Stimulated activated CD8-positive, alpha-beta memory T cell treated with anti-CD3 and anti-CD28 coated beads, Interleukin-7, amount 100 ng/mL, for 1 hour (primary cell): ENCODE measurements at regions not wholly inside any gene's neighbourhood (a gene's known extent, or its start where the extent isn't known, plus 50 kb on each side); places are given as distances from the start of the nearest gene placed in this dataset.
"Not testable (repeated sequence)": the region's sequence is repeated elsewhere in the genome, so short reads cannot be mapped to it uniquely, and the experiment has no call there.

Experiments
- DNase-seq, 2 donors: peaks; one replicate each; pipeline ENCODE4 v3.0.0-alpha.2; 2020; ENCODE audit warnings: low read depth in 2 of 2

GRCh38 chr1:157325220-157325619 lies 187.0 kb upstream of the ETV3 start:
- DNase-seq, result no peak

DNA sequence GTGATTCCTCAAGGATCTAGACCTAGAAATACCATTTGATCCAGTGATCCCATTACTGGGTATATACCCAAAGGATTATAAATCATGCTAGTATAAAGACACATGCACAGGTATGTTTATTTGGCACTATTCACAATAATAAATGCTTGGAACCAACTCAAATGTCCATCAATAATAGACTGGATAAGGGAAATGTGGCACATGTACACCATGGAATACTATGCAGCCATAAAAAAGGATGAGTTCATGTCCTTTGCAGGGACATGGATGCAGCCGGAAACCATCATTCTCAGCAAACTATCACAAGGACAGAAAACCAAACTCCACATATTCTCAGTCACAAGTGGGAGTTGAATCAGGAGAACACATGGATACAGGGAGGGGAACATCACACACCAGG lies 183.8 kb upstream of the ETV3 start:
- DNase-seq, result not testable (repeated sequence)

DNA sequence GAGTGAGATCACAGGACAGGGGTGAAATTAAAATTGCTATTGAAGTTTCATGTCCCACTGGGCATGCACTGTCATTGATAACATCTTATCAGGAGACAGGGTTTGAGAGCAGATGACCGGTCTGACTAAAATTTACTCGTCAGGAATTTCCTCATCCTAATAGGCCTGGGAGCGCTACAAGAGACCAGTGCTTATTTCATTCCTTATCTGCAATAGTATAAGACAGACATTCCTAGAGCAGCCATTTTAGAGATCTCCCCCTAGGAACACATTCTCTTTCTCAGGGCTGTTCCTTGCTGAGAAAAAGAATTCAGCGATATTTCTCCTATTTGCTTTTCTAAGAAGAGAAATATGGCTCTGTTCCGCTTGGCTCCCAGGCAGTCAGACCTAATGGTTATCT lies 181.4 kb upstream of the ETV3 start:
- no peak for DNase-seq

GRCh38 chr1:157317229-157317628 lies 179.0 kb upstream of the ETV3 start:
- not testable (repeated sequence) for DNase-seq

- no peak for DNase-seq
These were observed 177.3 kb upstream of the ETV3 start for GRCh38 chr1:157315544-157315943.

- DNase-seq, result no peak
These were observed 176.2 kb upstream of the ETV3 start for GRCh38 chr1:157314408-157314807.

GRCh38 chr1:157313240-157313807 lies 175.1 kb upstream of the ETV3 start:
- DNase-seq, result no peak

GRCh38 chr1:157312082-157312812 lies 174.1 kb upstream of the ETV3 start:
- DNase-seq, result no peak

DNA sequence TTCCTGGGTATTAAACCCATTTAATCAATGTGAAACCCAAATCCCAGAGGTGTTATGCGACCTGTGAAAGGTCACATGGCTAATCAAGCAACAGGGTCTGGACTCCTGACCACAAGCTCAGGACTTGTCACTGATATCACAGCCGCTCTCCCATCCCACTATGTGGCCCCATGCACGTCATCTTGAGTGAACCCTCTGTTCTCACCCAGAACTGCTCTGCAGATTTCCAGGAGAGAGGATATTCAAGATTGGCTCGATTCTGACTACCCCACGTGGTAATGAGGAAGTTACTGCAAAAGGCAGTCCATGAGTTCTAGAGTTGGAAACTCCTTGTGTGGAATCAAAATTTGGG lies 173.5 kb upstream of the ETV3 start:
- no peak for DNase-seq

GRCh38 chr1:157310805-157311729 lies 172.9 kb upstream of the ETV3 start:
- not testable (repeated sequence) for DNase-seq

DNA sequence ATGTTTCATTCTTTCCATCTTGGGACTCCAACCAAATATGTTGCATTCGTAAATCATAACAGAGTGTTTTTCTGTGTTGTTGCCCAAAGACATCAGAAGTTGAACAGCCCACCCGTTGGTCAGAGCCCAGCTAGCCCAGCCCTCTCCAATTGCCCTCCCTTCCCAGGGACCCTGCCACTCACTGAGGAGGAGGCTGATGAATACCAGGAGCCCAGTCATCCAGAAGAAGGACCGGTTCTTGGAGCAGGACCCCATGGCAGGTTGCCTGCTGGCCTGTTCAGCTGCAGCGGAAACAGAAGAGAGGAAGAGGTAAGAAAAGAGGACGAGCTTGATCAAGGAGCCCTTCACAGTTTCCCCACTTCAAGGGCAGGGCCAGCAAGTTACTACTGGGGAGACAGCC lies 172.2 kb upstream of the ETV3 start:
- DNase-seq, result no peak

DNA sequence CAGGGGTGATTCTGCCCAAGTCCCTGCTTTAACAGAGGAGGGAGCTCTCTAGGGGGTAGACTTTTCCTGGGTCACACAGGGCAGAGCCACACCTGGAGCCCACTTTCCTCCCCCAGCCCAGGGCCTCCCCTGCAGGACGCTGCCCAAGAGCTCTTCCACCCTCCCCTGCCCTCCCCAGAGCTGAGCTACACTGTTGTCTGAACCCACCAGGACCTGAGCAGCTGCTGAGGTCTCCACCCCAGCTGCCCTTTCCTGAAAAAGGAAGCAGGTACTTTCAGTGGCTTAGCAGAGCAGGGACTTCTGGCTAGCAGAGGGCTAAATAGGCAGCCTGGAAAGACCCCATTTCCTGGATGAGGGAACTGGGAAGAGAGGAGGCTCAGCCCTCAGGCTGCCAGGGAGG lies 169.3 kb upstream of the ETV3 start:
- DNase-seq, result no peak

GRCh38 chr1:157306896-157307295 lies 168.7 kb upstream of the ETV3 start:
- DNase-seq, result no peak

DNA sequence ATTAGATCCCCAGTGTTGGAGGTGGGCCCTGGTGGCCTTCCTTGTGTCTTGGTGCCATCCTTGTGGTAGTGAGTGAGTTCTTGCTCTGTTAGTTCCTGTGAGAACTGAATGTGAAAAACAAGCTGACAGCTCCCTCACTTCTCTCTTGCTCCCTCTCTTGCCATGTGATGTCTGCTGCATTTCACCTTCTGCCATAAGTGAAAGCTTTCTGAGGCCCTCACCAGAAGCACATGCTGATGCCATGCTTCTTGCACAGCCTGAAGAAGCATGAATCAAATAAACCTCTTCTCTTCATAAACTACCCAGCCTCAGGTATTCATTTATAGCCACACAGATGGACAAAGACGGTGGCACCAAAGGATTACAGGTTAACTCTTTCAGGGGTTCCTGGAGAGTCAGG lies 166.1 kb upstream of the ETV3 start:
- DNase-seq, result no peak

DNA sequence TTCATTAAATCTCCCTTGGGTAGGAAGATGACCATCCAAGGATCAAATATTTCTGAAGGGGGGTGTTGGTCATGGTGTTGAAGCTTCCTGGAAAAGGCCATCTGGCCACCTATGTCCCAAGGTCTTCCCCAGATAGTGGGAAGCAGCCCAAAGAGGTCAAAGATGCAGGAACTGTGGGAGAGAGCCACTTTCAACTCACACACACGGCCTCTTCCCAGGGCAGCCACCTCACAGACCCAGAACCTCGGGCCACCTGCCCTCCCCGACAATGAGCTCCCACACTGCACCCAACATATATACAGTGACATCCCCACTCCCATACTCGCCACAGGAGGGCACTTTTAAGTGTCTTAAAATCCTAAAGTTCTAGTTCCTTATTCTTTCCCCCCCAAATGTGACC lies 164.5 kb upstream of the ETV3 start:
- no peak for DNase-seq

- DNase-seq, result no peak
These were observed 164.0 kb upstream of the ETV3 start for GRCh38 chr1:157302199-157302497.

DNA sequence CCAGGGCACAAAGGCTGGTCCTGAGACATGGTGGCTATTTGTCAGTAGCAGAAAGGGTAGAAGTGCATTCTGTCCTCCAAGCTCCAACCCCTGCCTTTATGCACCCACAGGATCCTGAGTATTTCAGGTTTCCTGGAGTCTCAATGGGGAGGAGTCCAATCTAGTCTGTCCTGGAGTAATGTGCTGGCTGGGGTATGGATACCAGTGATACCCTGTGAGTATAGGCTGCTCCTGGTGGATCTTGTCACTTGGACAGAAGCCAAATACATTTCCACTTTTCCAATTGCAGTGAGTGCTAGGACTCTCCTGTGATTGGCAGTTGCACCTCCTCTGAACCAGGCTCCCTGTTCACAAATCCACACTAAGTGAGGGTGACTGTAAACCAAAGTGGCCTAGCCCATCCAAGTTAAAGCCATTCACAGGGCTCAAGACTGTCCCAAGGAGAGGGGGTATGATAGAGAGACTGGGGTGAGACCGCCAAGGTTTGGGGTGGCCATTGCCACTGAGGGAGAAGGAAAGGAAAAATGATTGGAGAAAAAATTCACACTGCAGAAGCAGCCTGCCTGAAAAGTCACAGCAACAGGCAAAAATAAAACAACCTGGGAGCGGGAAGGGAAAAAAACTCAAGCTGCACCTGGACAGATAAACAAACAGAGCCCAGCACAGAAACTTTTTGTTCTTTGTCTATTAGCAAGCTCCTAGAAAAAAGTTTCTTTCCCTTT lies 163.4 kb upstream of the ETV3 start:
- DNase-seq, result no peak

GRCh38 chr1:157294387-157295145 lies 156.4 kb upstream of the ETV3 start:
- not testable (repeated sequence) for DNase-seq

DNA sequence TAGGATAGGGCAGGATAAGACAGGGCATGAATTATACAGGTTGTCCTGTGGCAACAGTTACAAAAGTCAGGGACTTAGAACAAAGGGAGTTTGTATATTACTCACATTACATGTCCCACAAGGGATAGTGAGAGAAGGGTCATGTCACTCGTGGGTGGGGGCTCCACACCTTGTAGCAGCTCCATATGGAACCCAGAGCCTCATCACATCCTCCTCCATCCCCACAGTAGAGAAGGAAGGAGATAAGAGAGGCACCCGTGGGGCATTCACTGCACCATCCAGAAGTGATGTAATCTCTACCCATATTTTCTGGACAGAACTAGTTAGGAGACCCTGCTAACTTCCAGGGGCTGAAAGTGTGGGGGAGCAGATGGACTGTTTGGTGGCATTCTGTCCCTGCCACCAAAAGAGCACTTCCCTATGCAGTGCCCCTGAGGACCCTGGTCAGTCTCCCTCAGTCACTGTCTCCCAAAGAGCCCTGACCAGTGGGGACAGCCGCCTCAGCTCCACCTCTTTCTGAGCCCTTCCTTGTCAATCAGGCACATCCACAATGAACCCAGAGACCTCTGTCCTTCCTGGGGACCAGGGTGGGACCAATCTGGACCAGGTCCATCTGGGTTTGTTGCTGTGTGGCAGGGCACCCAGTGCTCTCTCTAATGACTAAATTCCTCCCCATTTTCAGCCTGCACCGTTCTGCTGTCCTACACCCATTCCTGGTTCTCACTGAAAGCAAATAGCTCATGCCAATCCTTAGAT lies 154.8 kb upstream of the ETV3 start:
- no peak for DNase-seq

GRCh38 chr1:157292302-157292701 lies 154.1 kb upstream of the ETV3 start:
- DNase-seq, result no peak

DNA sequence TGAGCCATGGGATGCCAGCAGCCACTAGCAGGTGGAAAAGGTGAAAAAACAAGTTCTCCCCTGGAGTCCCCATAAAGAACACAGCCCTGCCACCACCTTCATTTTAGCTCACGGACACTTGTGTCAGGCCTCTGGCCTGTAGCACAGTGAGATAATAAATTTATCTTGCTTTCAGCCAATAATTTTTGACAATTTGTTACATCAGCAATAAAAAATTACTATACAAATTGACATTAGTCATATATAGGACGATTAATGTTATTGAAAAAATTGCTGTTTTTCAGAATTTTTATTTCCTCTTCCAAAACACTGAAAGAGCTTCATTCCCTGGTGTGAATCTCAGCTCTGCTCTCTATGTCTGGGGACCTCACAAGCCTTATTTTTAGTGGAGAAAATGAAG lies 152.9 kb upstream of the ETV3 start:
- DNase-seq, result no peak
